CD14-positive monocyte (primary cell): ENCODE measurements at regions not wholly inside any gene's neighbourhood (a gene's known extent, or its start where the extent isn't known, plus 50 kb on each side); places are given as distances from the start of the nearest gene placed in this dataset.

Experiments used
- DNase-seq, 3 donors: peaks; one replicate each; pipeline ENCODE4 v3.0.0-alpha.2; 2011 to 2022
- H2AFZ ChIP-seq: 2 replicates; pipeline ENCODE4 v1.6.0; 2012; ENCODE audit warnings: mild to moderate bottlenecking, low read depth, low read length, inconsistent platforms; ENCODE audit not compliant: insufficient read depth, poor library complexity, severe bottlenecking
- H3K27ac ChIP-seq, 2 donors: 1 replicate in 1 of 2; 2 replicates in 1 of 2; pipeline ENCODE4 v1.5.1; 2012 to 2013; ENCODE audit warnings: low read length in 2 of 2, control low read depth in 1 of 2, inconsistent platforms in 1 of 2, low read depth in 1 of 2, mild to moderate bottlenecking in 1 of 2
- H3K27me3 ChIP-seq, 2 donors: one replicate each; pipeline versions ENCODE4 v1.6.0 to v1.6.1; 2011 to 2013; ENCODE audit warnings: low read length in 2 of 2; ENCODE audit not compliant: control insufficient read depth in 2 of 2, insufficient read depth in 2 of 2
- H3K36me3 ChIP-seq, 2 donors: replicated peaks in 1 of 2; 1 replicate in 1 of 2; 2 replicates in 1 of 2; pipeline versions ENCODE4 v1.5.1 to v1.6.1; 2012 to 2013; ENCODE audit warnings: low read length in 2 of 2, control low read depth in 1 of 2, inconsistent platforms in 1 of 2, mild to moderate bottlenecking in 1 of 2; ENCODE audit not compliant: insufficient read depth in 2 of 2, control insufficient read depth in 1 of 2
- H3K4me1 ChIP-seq, 2 donors: 1 replicate in 1 of 2; 2 replicates in 1 of 2; pipeline versions ENCODE4 v1.5.1 to v1.6.1; 2012 to 2013; ENCODE audit warnings: low read length in 2 of 2, control low read depth in 1 of 2, inconsistent platforms in 1 of 2, mild to moderate bottlenecking in 1 of 2, moderate library complexity in 1 of 2; ENCODE audit not compliant: insufficient read depth in 2 of 2, control insufficient read depth in 1 of 2
- H3K4me2 ChIP-seq: replicated peaks from 2 replicates; pipeline ENCODE3; 2012; ENCODE audit warnings: low read length, moderate library complexity, mild to moderate bottlenecking; ENCODE audit not compliant: poor library complexity, severe bottlenecking; ENCODE audit errors: extremely low read depth
- H3K4me3 ChIP-seq, 3 experiments: fragments of 200-600 bp in 1 of 3; sonication (generic) in 1 of 3; replicated peaks in 1 of 3; 1 replicate in 2 of 3; 2 replicates in 1 of 3; pipeline ENCODE4 v1.5.1; 2011 to 2013; ENCODE audit warnings: low read length in 3 of 3, mild to moderate bottlenecking in 3 of 3, control low read depth in 2 of 3, low read depth in 2 of 3, inconsistent platforms in 1 of 3, moderate library complexity in 1 of 3
- H3K79me2 ChIP-seq: 2 replicates; pipeline ENCODE4 v1.6.0; 2012; ENCODE audit warnings: mild to moderate bottlenecking, control low read depth, inconsistent platforms, low read length, moderate library complexity; ENCODE audit not compliant: insufficient read depth
- H3K9ac ChIP-seq: 2 replicates; pipeline ENCODE4 v1.6.0; 2017; ENCODE audit warnings: low read length, mild to moderate bottlenecking; ENCODE audit not compliant: insufficient read depth, poor library complexity, severe bottlenecking
- H3K9me3 ChIP-seq, 2 donors: replicated peaks in 1 of 2; 1 replicate in 1 of 2; 2 replicates in 1 of 2; pipeline versions ENCODE4 v1.5.1 to v1.6.1; 2012 to 2013; ENCODE audit warnings: low read length in 2 of 2, control low read depth in 1 of 2; ENCODE audit not compliant: control insufficient read depth in 1 of 2, insufficient read depth in 1 of 2
- H4K20me1 ChIP-seq: 2 replicates; pipeline ENCODE4 v1.6.0; 2012; ENCODE audit warnings: mild to moderate bottlenecking, low read length, control low read depth, moderate library complexity; ENCODE audit not compliant: insufficient read depth
- H3K27ac Mint-ChIP-seq, 7 donors: one replicate each; pipeline ENCODE4 v1.8.0; 2020; ENCODE audit warnings: mild to moderate bottlenecking in 7 of 7, mixed read lengths in 7 of 7, moderate library complexity in 6 of 7, inconsistent platforms in 2 of 7
- H3K27me3 Mint-ChIP-seq, 3 donors: one replicate each; pipeline ENCODE4 v1.8.0; 2021 to 2022; ENCODE audit warnings: low read depth in 3 of 3, mild to moderate bottlenecking in 3 of 3, mixed read lengths in 3 of 3, moderate library complexity in 3 of 3, inconsistent platforms in 1 of 3
- H3K36me3 Mint-ChIP-seq, 2 donors: one replicate each; pipeline ENCODE4 v1.8.0; 2020; ENCODE audit warnings: mixed read lengths in 2 of 2, inconsistent platforms in 1 of 2, mild to moderate bottlenecking in 1 of 2
- H3K4me1 Mint-ChIP-seq: one replicate; pipeline ENCODE4 v1.8.0; 2020; ENCODE audit warnings: mild to moderate bottlenecking, mixed read lengths
- H3K4me3 Mint-ChIP-seq, 2 donors: one replicate each; pipeline ENCODE4 v1.8.0; 2020; ENCODE audit warnings: mild to moderate bottlenecking in 2 of 2, mixed read lengths in 2 of 2, moderate library complexity in 1 of 2
- H3K9me3 Mint-ChIP-seq, 7 donors: one replicate each; pipeline ENCODE4 v1.8.0; 2020 to 2022; ENCODE audit warnings: mixed read lengths in 7 of 7, mild to moderate bottlenecking in 6 of 7, moderate library complexity in 6 of 7, inconsistent platforms in 2 of 7
- CTCF ChIP-seq: fragments of 200-600 bp; IDR thresholded peaks from one replicate; pipeline ENCODE4 v1.8.0; 2022; ENCODE audit warnings: antibody characterized with exemption, mild to moderate bottlenecking
- WGBS: methylation state at CpG from one replicate; pipeline ENCODE4 v1.1.5; 2013; ENCODE audit warnings: missing lambda C conversion rate; ENCODE audit not compliant: insufficient coverage; 5-methylcytosine and 5-hydroxymethylcytosine counted together
- intact Hi-C, 2 donors: fragments of 100-400 bp; cut with micrococcal nuclease; formaldehyde crosslinking; loops; one replicate each; pipeline versions ENCODE4 v1.15.0 to v1.15.1; 2023

- Histone ChIP-seq H3K4me3 (no peak overlapping the region), H3K79me2 (no peaks in the 10 kb centered on the region), H3K4me2 (no peak overlapping the region), H3K9me3 (no peaks in the 10 kb centered on the region), H3K4me1 (no peaks in the 10 kb centered on the region), H2AFZ (no peak overlapping the region), H3K27ac (no peak overlapping the region), H3K36me3 (no peaks in the 10 kb centered on the region), H3K9ac (no peak overlapping the region), H3K27me3 (no peaks in the 10 kb centered on the region), H4K20me1 (no peaks in the 10 kb centered on the region)
- no peak overlapping the region for H3K27ac Mint-ChIP-seq
- TF ChIP-seq CTCF: no peak
- H3K27me3 Mint-ChIP-seq: no peaks in the 10 kb centered on the region
- no peak for DNase-seq
- H3K4me1 Mint-ChIP-seq: no peaks in the 10 kb centered on the region
- peaks cover 0 to 4% (median 0%) of the 10 kb centered on the region in 7 donors for H3K9me3 Mint-ChIP-seq
- intact Hi-C loops: no loop called here
- 100% methylated on average over 1 of the region's 2 CpGs for WGBS
- H3K4me3 Mint-ChIP-seq: no peak overlapping the region
- H3K36me3 Mint-ChIP-seq: no peaks in the 10 kb centered on the region
These were observed 136.4 kb upstream of the GAP43 start for GRCh38 chr3:115486880-115487279.

- TF ChIP-seq CTCF: no peak
- peaks cover 0 to 2% (median 0%) of the 10 kb centered on the region in 7 donors for H3K9me3 Mint-ChIP-seq
- H3K4me1 ChIP-seq: no peaks in the 10 kb centered on the region
- intact Hi-C loops: no loop called here
- H3K9ac ChIP-seq: no peak overlapping the region
- H4K20me1 ChIP-seq: no peaks in the 10 kb centered on the region
- no peaks in the 10 kb centered on the region for H3K27me3 Mint-ChIP-seq
- no peaks in the 10 kb centered on the region for H3K79me2 ChIP-seq
- H3K27me3 ChIP-seq: no peaks in the 10 kb centered on the region
- H3K27ac Mint-ChIP-seq: no peak overlapping the region
- H3K36me3 ChIP-seq: no peaks in the 10 kb centered on the region
- DNase-seq: no peak
- H3K4me3 ChIP-seq: no peak overlapping the region
- no peak overlapping the region for H3K4me3 Mint-ChIP-seq
- H2AFZ ChIP-seq: no peak overlapping the region
- no peak overlapping the region for H3K4me2 ChIP-seq
- no peaks in the 10 kb centered on the region for H3K9me3 ChIP-seq
- no peaks in the 10 kb centered on the region for H3K36me3 Mint-ChIP-seq
- H3K4me1 Mint-ChIP-seq: no peaks in the 10 kb centered on the region
- 100% methylated on average over 1 of the region's 1 CpG for WGBS
- H3K27ac ChIP-seq: no peak overlapping the region
These were observed 135.3 kb upstream of the GAP43 start for GRCh38 chr3:115487968-115488367.
